ENCODE measurements at regions not wholly inside any gene's neighbourhood (a gene's known extent, or its start where the extent isn't known, plus 50 kb on each side); places are given as distances from the start of the nearest gene placed in this dataset.

DNA sequence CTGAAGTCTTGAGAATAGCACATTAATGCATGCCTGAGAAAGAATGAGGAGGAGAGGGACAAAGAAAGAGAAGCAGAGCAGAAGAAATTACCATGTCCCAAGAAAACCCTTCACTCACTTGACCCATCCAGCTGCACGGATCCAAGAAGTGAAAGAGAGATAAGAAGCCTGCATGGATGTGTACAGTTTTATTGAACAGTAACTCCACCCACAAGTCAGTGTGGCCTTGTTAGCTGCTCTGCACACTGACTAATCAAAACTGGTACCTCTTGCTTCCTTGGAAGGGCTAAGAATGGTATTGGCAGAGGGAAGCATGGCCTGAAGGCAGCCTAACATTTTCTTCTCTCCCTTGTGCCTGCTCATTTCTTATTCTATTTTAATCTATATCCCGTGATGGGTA lies 163.9 kb downstream of the SLC7A11 start:
- Mint-ChIP-seq H3K9me3 (no peaks in the 10 kb centered on the region), H3K27ac (no peak overlapping the region), H3K27me3 (ENCODE audit: low read depth, poor library complexity) (peaks cover 4% of the 10 kb centered on the region), H3K36me3 (ENCODE audit: low read depth) (no peaks in the 10 kb centered on the region), H3K4me1 (peaks cover 9% of the 10 kb centered on the region), H3K4me3 (no peak overlapping the region)
- no peak for DNase-seq
- TF ChIP-seq, protein P1, sequence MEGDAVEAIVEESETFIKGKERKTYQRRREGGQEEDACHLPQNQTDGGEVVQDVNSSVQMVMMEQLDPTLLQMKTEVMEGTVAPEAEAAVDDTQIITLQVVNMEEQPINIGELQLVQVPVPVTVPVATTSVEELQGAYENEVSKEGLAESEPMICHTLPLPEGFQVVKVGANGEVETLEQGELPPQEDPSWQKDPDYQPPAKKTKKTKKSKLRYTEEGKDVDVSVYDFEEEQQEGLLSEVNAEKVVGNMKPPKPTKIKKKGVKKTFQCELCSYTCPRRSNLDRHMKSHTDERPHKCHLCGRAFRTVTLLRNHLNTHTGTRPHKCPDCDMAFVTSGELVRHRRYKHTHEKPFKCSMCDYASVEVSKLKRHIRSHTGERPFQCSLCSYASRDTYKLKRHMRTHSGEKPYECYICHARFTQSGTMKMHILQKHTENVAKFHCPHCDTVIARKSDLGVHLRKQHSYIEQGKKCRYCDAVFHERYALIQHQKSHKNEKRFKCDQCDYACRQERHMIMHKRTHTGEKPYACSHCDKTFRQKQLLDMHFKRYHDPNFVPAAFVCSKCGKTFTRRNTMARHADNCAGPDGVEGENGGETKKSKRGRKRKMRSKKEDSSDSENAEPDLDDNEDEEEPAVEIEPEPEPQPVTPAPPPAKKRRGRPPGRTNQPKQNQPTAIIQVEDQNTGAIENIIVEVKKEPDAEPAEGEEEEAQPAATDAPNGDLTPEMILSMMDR (IDR thresholded peaks at IDR 0.05) = no peak

GRCh38 chr4:138076561-138076960 lies 165.6 kb downstream of the SLC7A11 start:
- DNase-seq = no peak
- Mint-ChIP-seq H3K27me3 (ENCODE audit: low read depth, poor library complexity) (peaks cover 4% of the 10 kb centered on the region), H3K4me3 (no peak overlapping the region), H3K36me3 (ENCODE audit: low read depth) (no peaks in the 10 kb centered on the region), H3K27ac (no peak overlapping the region), H3K9me3 (no peaks in the 10 kb centered on the region), H3K4me1 (peaks cover 9% of the 10 kb centered on the region)
- TF ChIP-seq, protein P1 (IDR thresholded peaks at IDR 0.05) = no peak

DNA sequence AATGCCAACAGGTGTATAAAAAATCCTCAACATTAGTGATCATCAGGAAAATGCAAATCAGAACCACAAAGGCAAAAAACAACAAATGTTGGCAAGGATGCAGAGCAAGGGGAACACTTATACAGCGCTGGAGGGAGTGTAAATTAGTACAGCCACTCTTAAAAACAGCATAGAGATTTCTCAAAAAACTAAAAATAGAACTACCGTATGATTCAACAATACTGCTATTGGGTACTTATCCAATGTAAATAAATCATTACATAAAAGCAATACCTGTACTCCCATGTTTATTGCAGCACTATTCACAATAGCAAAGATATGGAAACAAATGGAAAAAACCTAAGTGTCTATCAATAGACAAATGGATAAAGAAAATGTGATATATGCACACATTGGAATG lies 171.3 kb downstream of the SLC7A11 start:
- Mint-ChIP-seq H3K36me3 (ENCODE audit: low read depth) (no peaks in the 10 kb centered on the region), H3K27me3 (ENCODE audit: low read depth, poor library complexity) (peaks cover 4% of the 10 kb centered on the region), H3K9me3 (peaks cover 7% of the 10 kb centered on the region), H3K4me3 (no peak overlapping the region), H3K27ac (no peak overlapping the region), H3K4me1 (no peaks in the 10 kb centered on the region)
- DNase-seq = no peak
- TF ChIP-seq, protein P1 (IDR thresholded peaks at IDR 0.05) = no peak

- Mint-ChIP-seq H3K36me3 (ENCODE audit: low read depth) (no peaks in the 10 kb centered on the region), H3K27me3 (ENCODE audit: low read depth, poor library complexity) (no peaks in the 10 kb centered on the region), H3K4me1 (no peaks in the 10 kb centered on the region), H3K4me3 (no peak overlapping the region), H3K27ac (no peak overlapping the region), H3K9me3 (peaks cover 20% of the 10 kb centered on the region)
- no peak for DNase-seq
- TF ChIP-seq, protein P1 (IDR thresholded peaks at IDR 0.05) = no peak
These were observed 178.6 kb downstream of the SLC7A11 start for GRCh38 chr4:138063581-138063980.

DNA sequence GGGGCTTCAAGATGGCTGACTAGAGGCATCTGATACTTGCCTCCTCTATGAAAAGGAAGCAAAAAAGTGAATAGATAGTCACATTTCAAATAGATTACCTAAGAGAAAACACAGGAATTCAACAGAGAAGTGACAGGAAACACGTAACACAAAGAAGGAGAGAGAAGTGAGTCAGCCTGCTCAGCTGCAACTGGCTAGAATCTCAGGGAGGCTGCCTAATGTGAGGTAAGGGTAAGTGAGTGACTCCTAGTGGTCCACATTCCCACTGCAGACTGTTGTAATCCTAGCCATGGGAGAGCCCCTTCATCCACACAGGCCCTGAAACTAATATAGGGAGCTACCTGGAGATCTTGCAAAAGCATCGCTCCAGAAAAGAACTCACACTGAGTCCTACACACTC lies 179.2 kb downstream of the SLC7A11 start:
- no peaks in the 10 kb centered on the region for H3K36me3 Mint-ChIP-seq (ENCODE audit: low read depth)
- TF ChIP-seq, protein P1 (IDR thresholded peaks at IDR 0.05) = no peak
- H3K27ac Mint-ChIP-seq = no peak overlapping the region
- no peaks in the 10 kb centered on the region for H3K4me1 Mint-ChIP-seq
- peaks cover 20% of the 10 kb centered on the region for H3K9me3 Mint-ChIP-seq
- H3K4me3 Mint-ChIP-seq = no peak overlapping the region
- DNase-seq = no peak
- H3K27me3 Mint-ChIP-seq (ENCODE audit: low read depth, poor library complexity) = no peaks in the 10 kb centered on the region

DNA sequence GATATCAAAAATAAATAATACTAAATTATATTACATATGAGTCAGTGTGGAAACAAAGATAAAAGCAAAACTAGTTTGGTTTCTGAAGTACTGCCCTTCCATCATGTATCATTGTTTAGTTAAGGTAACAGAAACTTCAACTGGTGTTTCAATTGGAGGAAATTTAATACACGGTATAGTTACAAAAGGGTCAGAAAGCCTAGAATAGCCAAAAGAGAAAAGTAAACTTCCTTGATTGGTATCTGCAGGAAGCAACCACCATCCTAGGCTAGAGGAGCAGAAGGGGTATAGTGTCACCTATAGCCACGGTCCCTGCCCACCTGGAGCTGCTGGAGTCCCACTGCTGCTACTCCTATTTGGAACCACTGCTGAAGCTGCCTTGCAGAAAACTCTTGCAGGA lies 185.6 kb downstream of the SLC7A11 start:
- peaks cover 3% of the 10 kb centered on the region for H3K27me3 Mint-ChIP-seq (ENCODE audit: low read depth, poor library complexity)
- H3K27ac Mint-ChIP-seq = no peak overlapping the region
- H3K9me3 Mint-ChIP-seq = peaks cover 6% of the 10 kb centered on the region
- H3K4me1 Mint-ChIP-seq = peaks cover 14% of the 10 kb centered on the region
- no peak for DNase-seq
- TF ChIP-seq, protein P1 (IDR thresholded peaks at IDR 0.05) = no peak
- no peak overlapping the region for H3K4me3 Mint-ChIP-seq
- no peaks in the 10 kb centered on the region for H3K36me3 Mint-ChIP-seq (ENCODE audit: low read depth)
